Ascending aorta (tissue), 2 donors: ENCODE measurements at regions not wholly inside any gene's neighbourhood (a gene's known extent, or its start where the extent isn't known, plus 50 kb on each side); places are given as distances from the start of the nearest gene placed in this dataset.
"Not testable (repeated sequence)": the region's sequence is repeated elsewhere in the genome, so short reads cannot be mapped to it uniquely, and the experiment has no call there.

Source experiments
- DNase-seq, 2 donors: peaks; one replicate each; pipeline ENCODE4 v3.0.0-alpha.2; 2019; ENCODE audit warnings: low spot score in 2 of 2
- H3K27ac ChIP-seq, 2 donors: fragments of 200-600 bp; sonication (generic); one replicate each; pipeline ENCODE4 v1.5.1; 2016 to 2017; ENCODE audit warnings: mild to moderate bottlenecking in 1 of 2
- H3K27me3 ChIP-seq: fragments of 200-600 bp; sonication (generic); one replicate; pipeline ENCODE4 v1.5.1; 2017
- H3K36me3 ChIP-seq, 2 donors: fragments of 200-600 bp; sonication (generic); one replicate each; pipeline ENCODE4 v1.5.1; 2016
- H3K4me1 ChIP-seq, 2 donors: fragments of 200-600 bp; sonication (generic); one replicate each; pipeline ENCODE4 v1.5.1; 2016 to 2017; ENCODE audit warnings: mild to moderate bottlenecking in 1 of 2
- H3K4me3 ChIP-seq, 2 donors: fragments of 200-600 bp; sonication (generic); one replicate each; pipeline ENCODE4 v1.5.1; 2016 to 2017; ENCODE audit warnings: mild to moderate bottlenecking in 1 of 2
- H3K9me3 ChIP-seq, 2 donors: fragments of 200-600 bp; sonication (generic); one replicate each; pipeline ENCODE4 v1.5.1; 2016
- intact Hi-C: fragments of 100-400 bp; cut with DNase I; formaldehyde crosslinking; loops from one replicate; pipeline ENCODE4 v1.15.1; 2023
- TF ChIP-seq, protein P1 (sequence below), 3 experiments: fragments of 200-600 bp in 2 of 3; fragments of 450-650 bp in 1 of 3; sonication (generic) in 2 of 3; IDR thresholded peaks; one replicate each; pipeline ENCODE4 v1.5.1; 2016 to 2019; ENCODE audit warnings: antibody characterized with exemption in 3 of 3, mild to moderate bottlenecking in 1 of 3, moderate library complexity in 1 of 3

GRCh38 chr5:86686046-86686445, 68.3 kb downstream of the COX7C start:
- no peak for DNase-seq
- Histone ChIP-seq H3K27ac (no peak overlapping the region), H3K36me3 (no peaks in the 10 kb centered on the region), H3K4me1 (no peaks in the 10 kb centered on the region), H3K4me3 (no peak overlapping the region), H3K27me3 (no peaks in the 10 kb centered on the region), H3K9me3 (no peaks in the 10 kb centered on the region)
- TF ChIP-seq, protein P1, sequence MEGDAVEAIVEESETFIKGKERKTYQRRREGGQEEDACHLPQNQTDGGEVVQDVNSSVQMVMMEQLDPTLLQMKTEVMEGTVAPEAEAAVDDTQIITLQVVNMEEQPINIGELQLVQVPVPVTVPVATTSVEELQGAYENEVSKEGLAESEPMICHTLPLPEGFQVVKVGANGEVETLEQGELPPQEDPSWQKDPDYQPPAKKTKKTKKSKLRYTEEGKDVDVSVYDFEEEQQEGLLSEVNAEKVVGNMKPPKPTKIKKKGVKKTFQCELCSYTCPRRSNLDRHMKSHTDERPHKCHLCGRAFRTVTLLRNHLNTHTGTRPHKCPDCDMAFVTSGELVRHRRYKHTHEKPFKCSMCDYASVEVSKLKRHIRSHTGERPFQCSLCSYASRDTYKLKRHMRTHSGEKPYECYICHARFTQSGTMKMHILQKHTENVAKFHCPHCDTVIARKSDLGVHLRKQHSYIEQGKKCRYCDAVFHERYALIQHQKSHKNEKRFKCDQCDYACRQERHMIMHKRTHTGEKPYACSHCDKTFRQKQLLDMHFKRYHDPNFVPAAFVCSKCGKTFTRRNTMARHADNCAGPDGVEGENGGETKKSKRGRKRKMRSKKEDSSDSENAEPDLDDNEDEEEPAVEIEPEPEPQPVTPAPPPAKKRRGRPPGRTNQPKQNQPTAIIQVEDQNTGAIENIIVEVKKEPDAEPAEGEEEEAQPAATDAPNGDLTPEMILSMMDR (IDR thresholded peaks at IDR 0.05) = no peak
- intact Hi-C loops = no loop called here

DNA sequence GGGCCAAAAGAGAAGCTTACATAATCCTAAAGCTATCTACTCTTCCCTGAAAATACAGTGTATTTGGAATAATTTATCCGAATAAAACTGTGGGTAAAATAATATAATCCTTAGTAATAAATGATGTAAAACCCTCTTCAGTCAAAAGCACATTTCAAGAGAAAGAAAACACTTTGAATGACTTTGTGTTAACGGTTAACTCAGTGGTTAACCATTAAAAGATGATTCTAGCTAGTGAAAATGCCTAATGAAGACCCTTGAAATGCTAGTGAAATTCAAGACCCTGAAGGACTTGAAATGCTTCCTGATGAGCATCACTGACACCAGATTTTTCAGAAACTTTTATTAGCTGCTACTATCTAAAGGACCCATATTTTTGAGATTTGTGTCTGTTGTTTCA, 70.7 kb downstream of the COX7C start:
- no peak for DNase-seq
- TF ChIP-seq, protein P1 (IDR thresholded peaks at IDR 0.05) = no peak
- H3K4me1 ChIP-seq = no peaks in the 10 kb centered on the region
- H3K9me3 ChIP-seq = no peaks in the 10 kb centered on the region
- intact Hi-C loops = no loop called here
- no peaks in the 10 kb centered on the region for H3K27me3 ChIP-seq
- no peak overlapping the region for H3K27ac ChIP-seq
- H3K36me3 ChIP-seq = no peaks in the 10 kb centered on the region
- H3K4me3 ChIP-seq = no peak overlapping the region

- no peak for DNase-seq
- no peaks in the 10 kb centered on the region for H3K36me3 ChIP-seq
- H3K27me3 ChIP-seq = no peaks in the 10 kb centered on the region
- H3K4me1 ChIP-seq = no peaks in the 10 kb centered on the region
- intact Hi-C loops = no loop called here
- no peak overlapping the region for H3K4me3 ChIP-seq
- H3K27ac ChIP-seq = no peak overlapping the region
- TF ChIP-seq, protein P1 (IDR thresholded peaks at IDR 0.05) = no peak
- no peaks in the 10 kb centered on the region for H3K9me3 ChIP-seq
Observed at GRCh38 chr5:86689103-86689729, 71.5 kb downstream of the COX7C start.

DNA sequence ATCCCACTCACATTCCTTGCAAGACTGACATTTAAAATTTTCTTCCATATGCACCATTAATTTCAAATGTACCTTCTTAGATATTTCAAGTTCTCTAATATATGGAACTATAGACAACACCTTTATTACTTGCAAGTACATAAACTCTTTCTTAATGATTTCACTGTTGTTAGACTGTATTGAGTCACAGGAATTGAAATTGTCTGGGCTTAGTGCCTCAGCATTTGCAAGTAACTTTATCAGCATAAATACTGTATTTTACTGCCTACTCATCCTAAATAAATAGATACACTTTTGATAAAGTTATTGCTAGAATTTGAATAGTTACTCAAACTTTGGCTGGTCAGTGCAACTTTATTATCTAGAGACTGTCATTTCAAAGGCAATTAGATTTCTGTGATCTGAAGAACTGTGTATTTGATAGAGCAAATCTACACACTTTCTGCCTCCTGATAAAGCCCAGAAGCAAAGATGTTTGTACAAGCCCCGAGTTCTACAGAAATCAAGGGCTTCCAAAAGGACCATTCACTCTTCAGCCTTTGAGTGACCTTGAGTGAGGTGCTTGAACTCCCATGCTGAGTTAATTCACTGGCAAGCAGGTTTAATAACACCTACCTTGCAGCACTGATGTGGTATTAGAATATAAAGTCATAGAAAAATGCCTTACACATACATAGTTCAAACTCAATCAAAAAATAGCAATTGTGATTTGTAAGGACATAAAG, 91.6 kb downstream of the COX7C start:
- TF ChIP-seq, protein P1 (IDR thresholded peaks at IDR 0.05) = no peak
- Histone ChIP-seq H3K4me3 (no peak overlapping the region), H3K9me3 (no peaks in the 10 kb centered on the region), H3K4me1 (no peaks in the 10 kb centered on the region), H3K27me3 (no peaks in the 10 kb centered on the region), H3K27ac (no peak overlapping the region), H3K36me3 (no peaks in the 10 kb centered on the region)
- intact Hi-C loops = no loop called here
- no peak for DNase-seq

DNA sequence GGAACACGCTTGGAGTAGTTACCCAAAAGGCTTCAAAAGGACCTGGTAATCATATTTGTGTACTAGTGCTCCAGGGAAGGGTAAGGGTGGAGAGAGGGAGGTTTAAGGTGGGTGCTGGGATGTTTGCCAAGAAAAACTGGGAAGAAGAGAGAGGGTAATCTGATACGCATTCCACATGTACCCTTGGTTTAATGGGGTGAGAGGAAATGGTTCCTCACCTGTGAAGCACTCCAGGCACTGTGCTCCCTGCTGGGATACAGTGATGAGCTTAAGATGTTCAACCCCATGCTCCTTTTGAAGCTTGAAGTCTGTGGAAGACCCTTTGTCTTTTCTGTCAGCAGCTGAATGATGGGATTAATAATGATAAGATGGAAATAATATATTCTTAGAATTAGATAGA, 98.4 kb downstream of the COX7C start:
- intact Hi-C loops = no loop called here
- Histone ChIP-seq H3K36me3 (no peaks in the 10 kb centered on the region), H3K27ac (no peak overlapping the region), H3K9me3 (no peaks in the 10 kb centered on the region), H3K4me3 (no peak overlapping the region), H3K27me3 (no peaks in the 10 kb centered on the region), H3K4me1 (no peaks in the 10 kb centered on the region)
- TF ChIP-seq, protein P1 (IDR thresholded peaks at IDR 0.05) = no peak
- DNase-seq = no peak

GRCh38 chr5:86731319-86732117, 113.8 kb downstream of the COX7C start:
- H3K9me3 ChIP-seq, H3K4me3 ChIP-seq, H3K27ac ChIP-seq, H3K27me3 ChIP-seq, DNase-seq, H3K4me1 ChIP-seq, H3K36me3 ChIP-seq, intact Hi-C loops: not testable (repeated sequence)
